ENCODE measurements at regions not wholly inside any gene's neighbourhood (a gene's known extent, or its start where the extent isn't known, plus 50 kb on each side); places are given as distances from the start of the nearest gene placed in this dataset.

DNA sequence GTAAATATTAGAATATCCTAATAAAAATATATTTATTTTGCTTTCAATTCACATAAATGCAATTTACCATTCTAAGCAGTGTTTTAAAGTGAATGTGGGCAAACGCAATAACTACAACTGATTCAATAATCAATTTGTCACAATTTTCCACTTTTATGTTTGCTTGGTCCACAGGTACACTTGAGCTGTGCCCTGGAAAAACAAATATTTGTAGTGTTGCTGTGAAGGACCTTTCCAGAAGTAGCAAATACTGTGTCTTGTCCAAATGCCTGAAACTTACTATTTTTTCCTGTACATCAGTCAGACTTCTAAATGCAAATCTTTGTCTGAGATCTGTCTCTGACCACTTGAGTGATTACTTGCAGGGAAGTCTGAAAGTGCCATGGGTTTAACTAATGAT is 845.8 kb upstream of the SLITRK5 start:
- Histone ChIP-seq H2AFZ (ENCODE audit: low read length) (no peak overlapping the region), H4K8ac (replicated peaks; ENCODE audit: insufficient read length, low read depth, low read length) (no peak overlapping the region), H3K9ac (ENCODE audit: extremely low read depth, insufficient read length, low read length) (no peak overlapping the region), H3K79me1 (ENCODE audit: insufficient read depth, low read depth, low read length, poor library complexity, severe bottlenecking) (no peaks in the 10 kb centered on the region), H3K27me3 (ENCODE audit: insufficient read depth, low read length) (no peaks in the 10 kb centered on the region), H2BK120ac (ENCODE audit: low read depth, low read length, poor library complexity, severe bottlenecking) (no peak overlapping the region), H3K4ac (ENCODE audit: low read depth, low read length) (no peak overlapping the region), H4K5ac (ENCODE audit: insufficient read length, low read depth, low read length) (no peak overlapping the region), H4K91ac (ENCODE audit: insufficient read length, low read depth, low read length) (no peak overlapping the region), H3K23ac (ENCODE audit: insufficient read length, low read depth, low read length) (no peak overlapping the region), H3K23me2 (ENCODE audit: insufficient read length, low read depth, low read length, poor library complexity, severe bottlenecking) (no peaks in the 10 kb centered on the region), H2BK15ac (ENCODE audit: low read depth, low read length) (no peak overlapping the region), H2BK12ac (ENCODE audit: insufficient read length, low read depth, low read length) (no peak overlapping the region), H3K56ac (ENCODE audit: insufficient read length, low read depth, low read length) (no peak overlapping the region), H2AK5ac (ENCODE audit: insufficient read length, low read length) (no peak overlapping the region), H3K18ac (ENCODE audit: insufficient read length, low read depth, low read length) (no peak overlapping the region), H2BK20ac (ENCODE audit: low read depth, low read length, poor library complexity, severe bottlenecking) (no peak overlapping the region), H3K79me2 (ENCODE audit: insufficient read depth, low read length) (no peaks in the 10 kb centered on the region), H3K14ac (ENCODE audit: insufficient read depth, low read length) (no peak overlapping the region), H3K4me2 (ENCODE audit: insufficient read depth, insufficient read length, low read length) (no peak overlapping the region), H3K27ac (ENCODE audit: insufficient read length, low read depth, low read length) (no peak overlapping the region), H4K20me1 (ENCODE audit: control insufficient read depth, insufficient read depth, insufficient read length) (no peaks in the 10 kb centered on the region), H3T11ph (ENCODE audit: low read length) (no peak overlapping the region), H3K4me1 (ENCODE audit: insufficient read depth, low read length) (no peaks in the 10 kb centered on the region), H3K9me3 (ENCODE audit: control insufficient read depth, low read depth, low read length) (no peaks in the 10 kb centered on the region), H2BK5ac (ENCODE audit: insufficient read length, low read length) (no peak overlapping the region)
- TF ChIP-seq, protein P1, sequence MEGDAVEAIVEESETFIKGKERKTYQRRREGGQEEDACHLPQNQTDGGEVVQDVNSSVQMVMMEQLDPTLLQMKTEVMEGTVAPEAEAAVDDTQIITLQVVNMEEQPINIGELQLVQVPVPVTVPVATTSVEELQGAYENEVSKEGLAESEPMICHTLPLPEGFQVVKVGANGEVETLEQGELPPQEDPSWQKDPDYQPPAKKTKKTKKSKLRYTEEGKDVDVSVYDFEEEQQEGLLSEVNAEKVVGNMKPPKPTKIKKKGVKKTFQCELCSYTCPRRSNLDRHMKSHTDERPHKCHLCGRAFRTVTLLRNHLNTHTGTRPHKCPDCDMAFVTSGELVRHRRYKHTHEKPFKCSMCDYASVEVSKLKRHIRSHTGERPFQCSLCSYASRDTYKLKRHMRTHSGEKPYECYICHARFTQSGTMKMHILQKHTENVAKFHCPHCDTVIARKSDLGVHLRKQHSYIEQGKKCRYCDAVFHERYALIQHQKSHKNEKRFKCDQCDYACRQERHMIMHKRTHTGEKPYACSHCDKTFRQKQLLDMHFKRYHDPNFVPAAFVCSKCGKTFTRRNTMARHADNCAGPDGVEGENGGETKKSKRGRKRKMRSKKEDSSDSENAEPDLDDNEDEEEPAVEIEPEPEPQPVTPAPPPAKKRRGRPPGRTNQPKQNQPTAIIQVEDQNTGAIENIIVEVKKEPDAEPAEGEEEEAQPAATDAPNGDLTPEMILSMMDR (conservative IDR thresholded peaks at IDR 0.05): no peak
- no peaks in the 10 kb centered on the region for H3K9me3 Mint-ChIP-seq
- no peak overlapping the region for H3K4me3 Mint-ChIP-seq
- H3K4me1 Mint-ChIP-seq: peaks cover 5 to 7% of the 10 kb centered on the region in 2 experiments; a peak in 3 of 4 replicates
- H3K36me3 Mint-ChIP-seq (ENCODE audit: insufficient read depth in 1 of 3, low read depth in 3 of 3): no peaks in the 10 kb centered on the region
- WGBS (ENCODE audit: extremely low coverage, insufficient read length, low lambda C conversion rate): no CpG with 5 or more reads among the region's 1 CpG
- H3K27me3 Mint-ChIP-seq (ENCODE audit: low read depth): no peaks in the 10 kb centered on the region
- DNase-seq: no peak
- no peak overlapping the region for H3K27ac Mint-ChIP-seq

Measured in H9 (cell line).